ENCODE measurements at regions not wholly inside any gene's neighbourhood (a gene's known extent, or its start where the extent isn't known, plus 50 kb on each side); places are given as distances from the start of the nearest gene placed in this dataset.
"Not testable (repeated sequence)": the region's sequence is repeated elsewhere in the genome, so short reads cannot be mapped to it uniquely, and the experiment has no call there.

DNA sequence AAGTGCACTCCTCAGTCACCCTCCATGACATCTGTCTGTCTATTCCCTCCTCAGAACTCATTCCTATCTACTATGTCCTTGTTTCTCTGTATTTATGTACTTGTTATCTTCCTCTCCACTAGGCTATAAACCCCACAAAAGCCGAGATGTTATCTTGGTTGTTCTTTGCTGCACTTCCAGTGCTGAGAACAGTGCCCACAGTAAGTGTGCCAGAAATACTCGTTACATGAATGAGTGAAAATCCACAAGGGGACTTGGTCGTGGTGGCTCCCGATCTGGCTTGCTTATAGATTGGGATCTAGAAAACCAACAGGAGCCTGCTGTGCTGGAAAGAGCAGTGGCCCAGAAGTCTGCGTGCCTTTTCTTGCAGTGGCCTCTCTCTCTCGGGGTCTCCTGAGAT is 111.9 kb upstream of the PRMT8 start:
- TF ChIP-seq, protein P1, sequence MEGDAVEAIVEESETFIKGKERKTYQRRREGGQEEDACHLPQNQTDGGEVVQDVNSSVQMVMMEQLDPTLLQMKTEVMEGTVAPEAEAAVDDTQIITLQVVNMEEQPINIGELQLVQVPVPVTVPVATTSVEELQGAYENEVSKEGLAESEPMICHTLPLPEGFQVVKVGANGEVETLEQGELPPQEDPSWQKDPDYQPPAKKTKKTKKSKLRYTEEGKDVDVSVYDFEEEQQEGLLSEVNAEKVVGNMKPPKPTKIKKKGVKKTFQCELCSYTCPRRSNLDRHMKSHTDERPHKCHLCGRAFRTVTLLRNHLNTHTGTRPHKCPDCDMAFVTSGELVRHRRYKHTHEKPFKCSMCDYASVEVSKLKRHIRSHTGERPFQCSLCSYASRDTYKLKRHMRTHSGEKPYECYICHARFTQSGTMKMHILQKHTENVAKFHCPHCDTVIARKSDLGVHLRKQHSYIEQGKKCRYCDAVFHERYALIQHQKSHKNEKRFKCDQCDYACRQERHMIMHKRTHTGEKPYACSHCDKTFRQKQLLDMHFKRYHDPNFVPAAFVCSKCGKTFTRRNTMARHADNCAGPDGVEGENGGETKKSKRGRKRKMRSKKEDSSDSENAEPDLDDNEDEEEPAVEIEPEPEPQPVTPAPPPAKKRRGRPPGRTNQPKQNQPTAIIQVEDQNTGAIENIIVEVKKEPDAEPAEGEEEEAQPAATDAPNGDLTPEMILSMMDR (IDR thresholded peaks at IDR 0.05) = no peak
- Mint-ChIP-seq H3K27me3 (ENCODE audit: insufficient read depth) (peaks cover 33% of the 10 kb centered on the region), H3K4me3 (no peak overlapping the region), H3K36me3 (ENCODE audit: low read depth) (no peaks in the 10 kb centered on the region), H3K9me3 (peaks cover 6% of the 10 kb centered on the region), H3K27ac (no peak overlapping the region), H3K4me1 (ENCODE audit: low read depth) (no peaks in the 10 kb centered on the region)
- no peak for DNase-seq

- H3K27ac Mint-ChIP-seq = no peak overlapping the region
- H3K27me3 Mint-ChIP-seq (ENCODE audit: insufficient read depth) = peaks cover 33% of the 10 kb centered on the region
- H3K9me3 Mint-ChIP-seq = peaks cover 6% of the 10 kb centered on the region
- H3K36me3 Mint-ChIP-seq (ENCODE audit: low read depth) = no peaks in the 10 kb centered on the region
- H3K4me3 Mint-ChIP-seq = no peak overlapping the region
- DNase-seq = no peak
- no peaks in the 10 kb centered on the region for H3K4me1 Mint-ChIP-seq (ENCODE audit: low read depth)
- TF ChIP-seq, protein P1 (IDR thresholded peaks at IDR 0.05) = no peak
These were observed 110.6 kb upstream of the PRMT8 start for GRCh38 chr12:3380200-3381043.

- H3K9me3 Mint-ChIP-seq = peaks cover 6% of the 10 kb centered on the region
- TF ChIP-seq, protein P1 (IDR thresholded peaks at IDR 0.05) = no peak
- H3K27ac Mint-ChIP-seq = no peak overlapping the region
- peaks cover 27% of the 10 kb centered on the region for H3K27me3 Mint-ChIP-seq (ENCODE audit: insufficient read depth)
- no peak overlapping the region for H3K4me3 Mint-ChIP-seq
- no peak for DNase-seq
- H3K36me3 Mint-ChIP-seq (ENCODE audit: low read depth) = no peaks in the 10 kb centered on the region
- no peaks in the 10 kb centered on the region for H3K4me1 Mint-ChIP-seq (ENCODE audit: low read depth)
These were observed 109.7 kb upstream of the PRMT8 start for GRCh38 chr12:3381059-3382047.

DNA sequence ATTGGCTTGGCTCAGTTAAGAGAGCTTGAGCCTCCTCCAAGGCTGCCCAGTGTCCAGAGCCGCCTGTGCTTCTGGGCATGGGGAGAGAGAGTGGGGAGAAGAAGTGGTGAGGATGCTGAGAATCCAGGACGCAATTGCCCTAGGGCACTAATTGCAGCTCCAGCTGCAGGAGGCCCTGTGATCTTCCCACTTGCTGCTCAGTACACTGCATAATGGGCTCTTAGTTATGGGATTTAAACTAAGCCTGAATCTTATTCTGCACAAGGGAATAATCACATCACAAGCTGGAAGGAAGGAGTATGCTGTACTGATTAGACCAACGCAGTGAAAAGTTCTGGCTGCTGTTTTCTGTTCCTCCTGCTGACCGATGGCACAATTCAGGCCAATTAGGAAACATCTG is 101.0 kb upstream of the PRMT8 start:
- Mint-ChIP-seq H3K4me3 (no peak overlapping the region), H3K36me3 (ENCODE audit: low read depth) (no peaks in the 10 kb centered on the region), H3K9me3 (no peaks in the 10 kb centered on the region), H3K27me3 (ENCODE audit: insufficient read depth) (no peaks in the 10 kb centered on the region; the same call in none of the 2 replicates), H3K4me1 (ENCODE audit: low read depth) (no peaks in the 10 kb centered on the region), H3K27ac (no peak overlapping the region)
- TF ChIP-seq, protein P1 (IDR thresholded peaks at IDR 0.05) = no peak
- DNase-seq = no peak

GRCh38 chr12:3397596-3397995 is 93.4 kb upstream of the PRMT8 start:
- H3K4me1 Mint-ChIP-seq (ENCODE audit: low read depth); H3K4me3 Mint-ChIP-seq; H3K27me3 Mint-ChIP-seq (ENCODE audit: insufficient read depth); H3K27ac Mint-ChIP-seq; H3K9me3 Mint-ChIP-seq; DNase-seq; H3K36me3 Mint-ChIP-seq (ENCODE audit: low read depth): not testable (repeated sequence)

All from HFFc6 (cell line).